AG08396 (cell line): ENCODE measurements at regions not wholly inside any gene's neighbourhood (a gene's known extent, or its start where the extent isn't known, plus 50 kb on each side); places are given as distances from the start of the nearest gene placed in this dataset.
A peak's percentile ranks its signal among the peaks of the same experiment; 100 is the strongest.

ENCODE experiments used
- DNase-seq: peaks from one replicate; pipeline ENCODE4 v3.0.0; 2012; ENCODE audit warnings: low spot score, mixed read lengths

- DNase-seq: no peak
Measured at GRCh38 chr17:79395066-79395465, 215.8 kb downstream of the RBFOX3 start.

- peak; percentile 92 for DNase-seq
Measured at GRCh38 chr17:79393358-79394052, 217.3 kb downstream of the RBFOX3 start.

GRCh38 chr17:79392598-79392997, 218.3 kb downstream of the RBFOX3 start:
- DNase-seq: no peak

- DNase-seq: peak; percentile 90
Measured at GRCh38 chr17:79391376-79392233, 219.2 kb downstream of the RBFOX3 start.

GRCh38 chr17:79389896-79390295, 221.0 kb downstream of the RBFOX3 start:
- no peak for DNase-seq

DNA sequence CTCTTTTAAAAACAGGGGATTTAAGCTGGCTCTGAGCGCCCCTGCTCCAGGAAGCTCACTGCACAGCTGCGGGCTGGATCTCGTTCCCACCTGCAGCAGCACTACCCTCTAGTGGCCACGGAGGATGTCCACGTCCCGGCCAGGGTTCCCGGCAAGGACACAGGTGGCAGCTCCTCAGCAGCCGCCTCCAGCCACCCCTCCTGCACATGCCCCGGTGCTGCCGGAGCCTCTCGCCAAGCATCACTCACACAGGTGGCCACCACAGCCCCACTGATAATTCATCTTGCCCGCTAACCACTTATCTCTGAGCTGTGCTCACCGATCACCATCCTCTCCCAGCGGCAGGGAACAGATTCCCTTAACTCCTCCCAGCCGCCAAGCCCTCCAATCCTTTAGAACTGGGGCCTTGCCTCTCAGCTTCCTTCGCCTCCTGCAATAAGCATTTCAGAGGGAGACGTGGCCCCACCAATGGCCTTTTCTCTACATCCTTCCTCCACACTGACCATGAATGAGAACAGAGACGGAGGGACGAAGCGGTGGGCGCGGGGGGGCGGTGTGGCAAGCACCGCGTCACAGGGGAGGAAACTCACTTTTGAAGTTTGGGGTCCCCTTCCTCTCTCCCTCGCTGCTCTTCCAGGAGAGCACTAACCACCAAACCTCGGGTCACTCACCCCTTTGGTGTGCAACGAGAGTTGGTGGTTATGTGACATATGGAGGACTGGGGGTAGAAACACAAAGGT, 222.1 kb downstream of the RBFOX3 start:
- peak; percentile 81 for DNase-seq

GRCh38 chr17:79387783-79388182, 223.1 kb downstream of the RBFOX3 start:
- DNase-seq: no peak

DNA sequence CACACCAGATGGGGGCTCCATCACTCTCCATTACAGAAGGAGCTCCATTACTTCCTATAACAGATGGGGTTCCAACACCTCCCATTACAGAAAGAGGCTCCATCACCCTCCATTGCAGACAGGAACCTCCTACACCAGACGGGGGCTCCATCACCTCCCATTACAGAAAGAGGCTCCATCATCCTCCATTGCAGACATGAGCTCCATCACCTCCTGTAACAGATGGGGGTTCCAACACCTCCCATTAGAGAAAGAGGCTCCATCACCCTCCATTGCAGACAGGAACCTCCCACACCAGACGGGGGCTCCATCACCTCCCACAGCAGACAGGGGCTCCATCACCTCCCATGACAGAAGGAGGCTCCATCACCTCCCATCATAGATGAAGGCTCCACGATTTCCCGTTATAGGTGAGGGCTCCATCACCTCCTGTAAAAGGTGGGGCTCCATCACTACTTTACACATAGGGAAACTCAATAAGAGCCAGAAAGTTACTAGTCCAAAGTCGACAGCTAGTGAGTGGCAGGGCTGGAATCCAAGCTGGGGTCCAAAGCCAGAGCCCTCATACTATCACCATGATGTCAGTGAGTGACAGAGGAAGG, 224.8 kb downstream of the RBFOX3 start:
- no peak for DNase-seq

DNA sequence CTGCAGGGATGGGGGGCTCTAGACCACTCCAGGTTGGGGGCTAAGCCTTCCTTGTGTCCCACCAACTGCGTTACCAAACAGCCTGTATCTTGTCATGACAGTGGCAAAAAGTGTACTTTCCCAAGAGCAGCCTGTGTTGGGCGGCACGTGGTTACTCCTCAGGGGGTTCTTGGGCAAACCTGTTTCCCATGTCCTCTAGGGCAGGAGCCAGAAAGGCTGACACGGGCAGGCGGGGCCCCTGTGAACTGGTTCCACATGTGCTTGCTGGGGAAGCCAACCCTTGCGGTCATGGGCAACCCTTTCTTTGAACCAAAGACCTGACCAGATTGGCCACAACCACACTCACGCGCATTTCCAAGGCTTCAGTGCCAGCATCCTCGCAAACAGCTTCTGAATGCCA, 228.5 kb downstream of the RBFOX3 start:
- DNase-seq: no peak

GRCh38 chr17:79379700-79380445, 231.0 kb downstream of the RBFOX3 start:
- no peak for DNase-seq

DNA sequence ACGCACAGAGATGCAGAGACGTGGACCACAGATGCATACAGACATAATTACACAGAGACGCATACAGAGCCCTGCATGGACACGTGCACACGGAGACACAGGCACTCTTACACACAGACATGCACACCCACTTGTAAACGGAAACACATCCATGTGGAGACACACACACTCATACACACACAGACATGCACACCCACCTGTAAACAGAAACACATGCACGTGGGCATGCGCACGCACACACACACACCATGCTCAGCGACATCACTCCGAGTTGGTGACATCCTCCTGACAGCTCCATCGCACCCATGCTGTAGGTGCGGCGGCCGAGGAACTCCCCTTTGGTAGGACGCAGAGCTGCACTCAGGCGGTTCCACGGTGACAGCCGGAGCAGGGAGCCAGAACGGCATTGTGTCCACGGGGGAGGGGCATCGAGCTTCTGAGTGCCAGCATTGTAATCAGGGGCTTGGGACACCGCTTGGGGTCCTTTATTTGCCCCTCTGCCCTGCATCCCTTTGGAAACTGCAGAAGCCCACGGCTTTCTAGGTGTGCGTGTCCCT, 233.5 kb downstream of the RBFOX3 start:
- DNase-seq: no peak

DNA sequence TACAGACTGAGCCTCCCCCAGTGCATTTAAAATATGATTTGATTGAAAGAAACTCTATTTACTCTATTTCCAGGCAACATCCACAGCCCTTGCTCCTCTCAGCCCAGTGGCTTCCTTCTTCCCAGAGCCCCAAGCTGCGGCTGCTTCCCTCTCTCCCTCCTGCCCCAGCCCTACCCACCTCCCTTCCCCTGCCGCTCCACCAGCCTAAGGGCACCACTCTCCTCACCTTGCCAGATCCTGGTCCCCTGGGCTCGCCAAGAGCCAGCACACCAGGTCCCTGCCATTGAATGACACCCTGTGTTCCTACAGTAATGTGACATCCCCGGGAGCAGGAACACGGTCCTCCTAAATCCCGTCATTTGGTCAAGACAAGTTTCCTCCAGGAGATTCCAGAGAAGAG, 236.0 kb downstream of the RBFOX3 start:
- DNase-seq: no peak

DNA sequence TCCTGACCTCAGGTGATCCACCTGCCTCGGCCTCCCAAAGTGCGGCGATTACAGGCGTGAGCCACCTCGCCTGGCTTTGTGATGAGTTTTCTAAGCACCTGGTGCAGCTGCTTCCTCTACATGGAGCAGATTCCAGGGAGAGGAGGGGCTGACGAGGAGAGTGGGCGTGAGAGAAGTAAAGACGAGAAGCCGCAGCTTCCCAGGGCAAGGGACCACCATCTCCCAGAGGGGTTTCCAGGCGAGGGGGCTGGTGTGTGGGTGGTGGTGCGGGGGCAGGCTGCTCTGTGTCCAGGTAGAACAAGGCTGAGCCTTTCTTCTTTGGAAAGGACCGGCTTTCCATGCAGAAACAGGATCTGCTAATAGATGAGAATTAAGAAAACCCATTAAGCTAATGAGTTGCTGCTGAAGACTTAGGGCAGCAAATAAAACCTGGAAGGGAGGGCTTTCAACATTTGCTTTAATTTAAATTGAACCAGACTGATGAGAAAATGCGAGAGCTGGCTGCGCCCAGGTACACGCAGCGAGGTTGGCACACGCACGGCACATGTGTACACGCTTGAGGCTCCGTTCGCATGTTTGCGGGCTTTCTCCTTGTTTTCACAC, 236.7 kb downstream of the RBFOX3 start:
- DNase-seq: no peak

- DNase-seq: no peak
Measured at GRCh38 chr17:79372470-79373238, 238.2 kb downstream of the RBFOX3 start.

GRCh38 chr17:79371984-79372383, 238.9 kb downstream of the RBFOX3 start:
- no peak for DNase-seq

- DNase-seq: no peak
Measured at GRCh38 chr17:79370594-79370993, 240.3 kb downstream of the RBFOX3 start.

DNA sequence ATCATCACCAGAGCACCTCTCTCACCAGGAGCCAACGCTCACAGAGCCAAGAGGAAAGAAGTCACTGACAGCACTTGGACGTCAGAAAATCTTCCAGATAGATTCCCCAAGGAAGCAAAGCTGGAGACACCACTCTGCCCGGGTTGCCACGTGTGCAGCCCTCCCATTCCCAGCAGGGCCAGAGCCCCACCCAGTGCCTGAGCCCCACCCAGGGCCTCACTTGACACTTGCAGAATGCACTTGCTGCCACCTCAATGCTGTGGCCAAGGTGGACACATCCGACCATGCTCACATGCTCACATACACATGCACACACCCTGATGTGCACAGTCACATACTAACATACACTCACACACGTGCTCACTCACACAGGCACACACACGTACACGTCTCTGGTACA, 240.7 kb downstream of the RBFOX3 start:
- no peak for DNase-seq

DNA sequence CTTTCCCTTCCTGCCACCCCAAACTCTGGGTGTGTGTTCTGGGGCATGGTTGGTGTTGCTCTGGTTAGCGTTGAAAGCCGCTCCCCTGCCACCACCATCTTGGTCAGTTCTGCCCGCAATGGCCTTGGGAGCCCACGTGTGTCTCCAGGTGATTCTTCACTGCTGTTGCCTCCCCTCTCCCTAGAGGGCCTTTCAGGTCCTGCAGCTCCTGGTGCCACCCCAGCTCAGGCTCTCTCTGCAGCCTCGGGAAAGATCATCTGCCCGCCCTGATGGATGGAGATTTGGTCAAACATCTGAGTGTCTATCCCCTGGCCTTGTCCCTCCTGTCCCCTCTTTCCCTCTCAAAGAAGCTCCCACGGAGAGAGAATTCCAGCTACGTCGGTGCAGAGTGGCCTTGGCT, 241.3 kb downstream of the RBFOX3 start:
- no peak for DNase-seq

DNA sequence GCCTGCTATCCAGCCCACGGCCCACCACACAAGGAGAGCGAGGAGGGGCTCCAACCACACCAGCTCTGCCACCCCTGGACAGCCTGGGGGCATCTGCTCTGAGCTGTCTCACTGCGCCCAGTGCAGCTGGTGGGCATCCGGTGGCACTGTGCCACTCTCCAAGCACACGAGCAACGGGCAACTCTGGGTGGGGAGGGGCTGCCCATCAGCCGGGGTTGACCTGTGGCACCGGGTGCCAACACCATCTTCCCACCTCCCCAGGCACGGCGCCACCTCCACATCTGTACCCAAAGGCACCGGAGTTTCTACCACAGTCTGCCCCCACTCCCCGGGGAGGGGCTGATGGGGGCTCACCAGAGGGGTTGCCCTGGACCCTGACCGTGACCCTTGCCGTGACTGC, 241.8 kb downstream of the RBFOX3 start:
- no peak for DNase-seq

GRCh38 chr17:79368521-79368920, 242.3 kb downstream of the RBFOX3 start:
- DNase-seq: no peak
